HG03196 (cell line): ENCODE measurements at regions not wholly inside any gene's neighbourhood (a gene's known extent, or its start where the extent isn't known, plus 50 kb on each side); places are given as distances from the start of the nearest gene placed in this dataset.
"Not testable (repeated sequence)": the region's sequence is repeated elsewhere in the genome, so short reads cannot be mapped to it uniquely, and the experiment has no call there.

Source experiments
- ATAC-seq: cut with Tn5 transposase; IDR thresholded peaks from one replicate; pipeline ENCODE4 v1.9.1; 2021; ENCODE audit not compliant: unreplicated experiment

DNA sequence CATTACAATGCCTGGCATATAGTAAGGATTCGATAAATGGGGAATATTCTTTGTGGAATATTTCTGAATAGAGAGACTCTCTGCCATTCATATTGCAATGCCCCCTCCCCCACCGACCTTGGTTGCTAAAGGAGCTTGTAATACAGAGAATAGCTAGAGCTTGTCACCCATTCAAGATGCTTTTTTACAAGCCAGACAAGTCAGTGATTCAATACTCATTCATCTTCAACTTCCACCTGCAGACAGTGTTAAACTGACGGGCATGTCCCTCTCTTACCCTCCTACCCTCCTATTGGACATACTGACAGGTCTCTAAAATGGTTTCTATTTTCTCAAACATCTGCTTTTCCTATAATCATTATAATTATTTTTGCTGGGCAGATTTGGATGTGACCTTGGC is 257.4 kb downstream of the KCNJ2 start:
- no peak for ATAC-seq

DNA sequence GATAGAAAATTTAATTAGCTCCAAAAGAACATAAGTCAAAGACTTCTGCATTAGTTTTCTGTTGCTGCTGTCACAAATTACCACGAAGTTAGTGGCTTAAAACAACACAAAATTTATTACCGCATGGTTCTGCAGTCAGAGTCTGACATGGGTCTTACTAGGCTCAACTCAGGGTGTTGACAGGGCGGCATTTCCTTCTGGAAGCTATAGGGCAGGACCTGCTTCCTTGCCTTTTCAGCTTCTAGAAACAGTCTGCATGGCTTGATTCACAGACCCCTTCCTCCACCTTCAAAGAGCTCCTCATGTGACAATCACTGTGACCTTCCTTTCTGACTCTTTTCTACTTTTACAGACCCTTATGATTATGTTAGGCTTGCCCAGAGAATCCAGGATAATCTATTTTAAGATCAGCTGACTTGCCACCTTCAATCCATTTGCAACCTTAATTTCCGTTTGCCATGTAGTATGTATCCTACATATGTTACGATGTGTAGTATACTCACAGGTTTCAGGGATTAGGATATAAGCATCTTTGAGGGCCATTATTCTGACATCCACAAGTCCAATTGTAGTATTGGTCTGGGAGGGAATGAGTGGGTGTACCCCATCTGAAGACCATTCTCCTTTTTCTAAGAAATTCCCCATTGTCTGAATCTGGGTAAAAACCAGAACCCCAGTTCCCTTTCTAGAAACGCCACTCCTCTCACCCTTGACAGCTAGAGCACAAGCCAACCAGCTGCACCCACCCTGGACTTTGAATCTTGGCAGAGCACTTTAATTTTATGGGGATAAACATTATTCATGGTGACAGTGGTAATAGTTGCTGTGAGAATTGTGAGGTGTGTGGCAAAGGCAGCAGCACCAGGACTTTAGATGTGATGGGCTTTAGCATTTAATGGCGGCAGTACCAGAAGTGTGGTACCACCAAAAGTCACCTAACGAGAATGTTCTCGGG is 265.5 kb downstream of the KCNJ2 start:
- no peak for ATAC-seq

DNA sequence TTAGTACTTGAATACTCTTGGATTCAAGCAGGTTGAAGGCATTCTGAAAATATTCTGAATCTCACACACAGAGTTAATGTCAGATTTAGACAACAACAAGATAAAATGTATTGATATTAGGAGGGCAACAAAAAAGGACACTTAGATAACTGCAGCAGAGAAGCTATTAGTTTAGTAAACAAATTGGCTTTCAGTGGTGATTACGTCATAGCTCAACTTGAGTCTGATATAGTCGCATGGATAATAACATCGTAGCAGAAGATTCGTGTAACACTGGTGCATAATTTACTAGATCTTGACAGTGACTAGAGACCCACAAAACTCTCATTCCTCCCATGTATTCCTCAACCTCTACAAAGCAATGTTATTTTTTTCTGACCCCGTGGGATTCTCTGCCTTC is 268.3 kb downstream of the KCNJ2 start:
- ATAC-seq, result no peak

DNA sequence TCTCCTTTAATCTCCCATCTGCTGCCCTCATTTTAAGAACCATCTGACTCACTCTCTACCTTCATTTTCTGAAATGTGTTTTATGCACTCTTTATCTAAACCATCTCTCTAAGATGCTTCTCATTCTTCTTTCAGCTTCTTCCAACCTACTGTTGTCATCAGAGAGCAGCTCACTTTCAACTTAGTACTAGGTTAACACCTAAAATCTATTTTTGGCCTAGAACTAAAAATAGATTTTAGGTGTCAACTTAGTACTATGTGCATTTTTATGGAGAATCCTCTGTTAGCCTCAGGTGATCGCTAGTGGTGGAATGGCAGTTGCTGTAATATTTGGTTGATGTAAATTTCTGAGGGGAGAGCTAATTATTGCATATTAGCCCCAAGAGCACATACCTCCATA is 277.1 kb downstream of the KCNJ2 start:
- no peak for ATAC-seq

DNA sequence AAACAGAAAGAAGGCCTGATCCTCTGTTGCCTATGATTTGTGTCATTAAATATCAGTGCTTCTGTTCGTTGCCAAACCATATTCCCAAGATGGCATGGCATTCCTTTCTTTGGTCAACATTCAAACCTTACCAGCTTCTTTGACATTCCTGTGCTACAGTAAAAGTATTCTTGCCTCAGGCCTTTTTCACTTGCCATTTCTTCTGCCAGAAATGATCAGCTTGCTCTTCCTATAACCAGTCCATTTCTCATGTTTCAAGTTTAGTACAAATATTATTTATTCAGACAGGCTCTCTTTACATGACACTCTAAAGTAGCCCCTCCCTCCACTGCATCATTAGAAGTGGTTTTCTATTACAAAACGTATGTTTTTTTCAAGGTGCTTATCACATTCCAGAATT is 278.3 kb downstream of the KCNJ2 start:
- ATAC-seq, result no peak

DNA sequence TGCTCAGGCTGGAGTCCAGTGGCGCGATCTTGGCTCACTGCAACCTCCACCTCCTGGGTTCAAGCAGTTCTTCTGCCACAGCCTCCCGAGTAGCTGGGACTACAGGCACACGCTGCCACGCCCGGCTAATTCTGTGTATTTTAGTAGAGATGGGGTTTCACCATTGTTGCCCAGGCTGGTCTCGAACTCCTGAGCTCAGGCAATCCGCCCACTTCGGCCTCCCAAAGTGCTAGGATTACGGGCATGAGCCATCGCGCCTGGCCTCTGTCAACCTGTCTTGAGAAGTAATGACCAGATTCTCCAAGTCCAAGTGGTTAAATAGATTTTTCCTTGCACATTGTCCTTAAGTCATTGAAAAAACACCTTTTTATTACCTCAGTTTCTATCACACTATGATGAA is 283.7 kb downstream of the KCNJ2 start:
- not testable (repeated sequence) for ATAC-seq

DNA sequence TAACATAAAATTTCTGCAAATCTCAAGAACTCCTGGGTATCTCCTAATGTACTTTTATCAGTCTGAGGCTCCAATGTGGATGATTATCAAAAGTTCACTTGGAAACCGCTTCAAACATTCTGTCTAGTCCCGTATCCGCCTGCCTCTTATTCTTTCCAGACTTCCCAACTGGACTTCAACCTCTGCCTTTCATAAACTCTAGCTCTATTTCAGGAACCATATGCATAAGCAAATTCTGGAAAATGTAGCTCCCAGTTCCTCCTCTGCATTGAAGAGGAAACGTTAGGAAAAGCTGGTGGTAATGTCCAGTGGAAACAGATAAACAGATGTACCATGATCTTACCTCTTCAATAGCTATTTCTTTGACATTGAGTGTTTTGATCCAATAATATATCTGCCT is 285.0 kb downstream of the KCNJ2 start:
- ATAC-seq, result no peak

DNA sequence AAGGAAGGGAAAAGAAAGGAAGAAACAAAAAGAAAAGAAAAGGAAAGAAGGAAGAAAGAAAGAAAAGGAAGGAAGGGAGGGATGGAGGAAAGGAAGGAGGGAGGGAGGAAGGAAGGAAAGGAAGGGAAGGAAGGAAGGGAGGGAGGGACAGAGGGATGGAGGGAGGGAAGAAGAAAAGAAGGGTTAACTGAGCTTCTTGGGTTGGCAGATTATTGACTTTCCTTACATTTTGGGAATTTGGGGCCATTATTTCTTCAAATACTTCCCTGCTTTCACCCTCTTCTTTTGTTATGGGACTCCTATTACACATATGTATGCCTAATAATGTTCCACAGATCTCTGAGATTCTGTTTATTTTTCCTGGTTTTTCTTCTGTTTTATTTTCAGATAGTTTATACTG is 285.6 kb downstream of the KCNJ2 start:
- no peak for ATAC-seq

DNA sequence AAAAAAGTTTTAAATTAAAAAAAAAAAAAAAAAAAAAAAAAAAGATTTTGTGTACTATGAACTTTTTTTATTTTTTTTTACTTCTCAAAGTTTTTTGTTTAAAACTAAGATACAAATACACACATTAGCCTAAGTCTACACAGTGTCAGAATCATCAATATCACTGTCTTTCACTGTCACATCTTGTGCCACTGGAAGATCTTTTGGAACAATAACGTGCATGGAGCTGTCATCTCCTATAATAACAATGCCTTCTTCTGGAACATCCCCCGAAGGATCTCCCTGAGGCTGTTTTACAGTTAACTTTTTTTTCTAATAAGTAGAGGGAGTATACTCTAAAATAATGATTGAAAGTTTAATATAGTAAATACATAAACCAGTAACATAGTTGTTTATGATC is 295.7 kb downstream of the KCNJ2 start:
- ATAC-seq, result no peak

DNA sequence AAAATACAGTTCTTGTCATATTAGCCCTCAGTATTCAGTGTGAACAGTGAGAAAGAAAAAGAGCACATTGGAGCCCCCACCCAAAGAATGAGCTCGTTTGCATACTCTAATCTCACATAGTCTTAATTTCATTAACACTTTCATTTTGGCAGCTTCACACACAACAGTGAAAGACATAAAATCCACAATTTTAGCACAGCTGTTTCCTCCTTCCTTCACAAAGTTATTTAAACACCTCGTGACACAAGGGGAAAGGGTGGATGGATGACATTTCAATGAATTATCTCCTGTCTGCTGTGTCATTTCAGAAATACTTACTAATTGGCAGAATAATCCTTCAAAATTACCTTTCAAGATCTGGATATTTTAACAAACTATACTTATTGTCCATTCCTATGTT is 299.3 kb downstream of the KCNJ2 start:
- no peak for ATAC-seq

DNA sequence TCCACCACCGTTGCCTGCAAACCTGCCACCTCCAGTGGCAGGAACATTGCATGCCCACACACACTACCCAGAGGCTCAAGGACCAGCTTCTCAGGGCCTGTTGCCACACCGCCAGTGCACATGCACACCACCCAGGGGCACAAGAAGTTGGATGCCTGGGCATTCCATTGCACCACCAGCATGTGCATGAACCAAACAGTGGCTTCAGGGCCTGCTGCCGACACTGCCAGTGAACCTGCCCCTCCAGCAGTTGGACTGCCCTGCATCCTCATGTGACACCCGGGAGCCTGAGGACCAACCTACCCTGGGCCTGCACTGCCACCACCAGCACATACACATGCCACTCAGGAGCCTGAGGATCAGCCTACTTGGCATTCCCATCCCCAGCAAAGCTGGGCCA is 303.7 kb downstream of the KCNJ2 start:
- ATAC-seq, result no peak

DNA sequence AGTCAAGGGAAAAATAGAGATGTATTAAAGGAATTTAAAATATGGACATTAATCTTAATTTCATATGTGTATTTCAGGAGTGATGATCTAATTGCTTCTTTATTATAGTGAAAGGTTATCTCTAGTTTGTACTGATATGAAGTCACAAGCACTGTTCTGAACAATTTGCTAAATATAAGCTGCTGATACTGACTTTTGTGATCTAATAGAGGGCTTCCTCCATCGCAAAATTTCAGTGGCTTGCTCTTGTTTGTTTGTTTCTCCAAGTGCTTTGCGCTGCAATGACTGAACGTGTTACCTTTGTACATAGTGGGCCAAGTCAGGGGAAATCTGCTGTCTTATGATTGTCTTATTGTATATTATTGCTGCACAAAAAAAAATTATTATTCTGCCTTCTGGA is 307.0 kb downstream of the KCNJ2 start:
- ATAC-seq, result no peak

DNA sequence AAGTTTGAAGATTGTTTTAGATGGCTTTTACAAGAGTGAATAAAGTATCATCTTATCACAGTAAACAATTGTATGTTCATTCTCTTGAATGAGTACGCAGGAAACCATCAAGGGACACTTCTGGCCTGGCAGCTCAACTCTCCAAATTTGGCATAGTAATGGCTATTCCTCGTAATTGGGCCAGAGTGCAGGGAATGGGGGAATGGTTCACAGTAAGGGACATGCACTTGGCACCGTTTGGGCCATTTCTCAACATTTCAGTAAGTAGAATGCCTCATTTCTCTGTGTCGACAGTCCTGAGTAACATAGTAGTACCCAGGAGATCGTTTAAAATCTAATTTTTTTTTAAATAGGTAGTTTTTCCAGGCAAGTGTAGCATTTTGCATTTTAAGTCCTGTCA is 309.6 kb downstream of the KCNJ2 start:
- ATAC-seq, result no peak

DNA sequence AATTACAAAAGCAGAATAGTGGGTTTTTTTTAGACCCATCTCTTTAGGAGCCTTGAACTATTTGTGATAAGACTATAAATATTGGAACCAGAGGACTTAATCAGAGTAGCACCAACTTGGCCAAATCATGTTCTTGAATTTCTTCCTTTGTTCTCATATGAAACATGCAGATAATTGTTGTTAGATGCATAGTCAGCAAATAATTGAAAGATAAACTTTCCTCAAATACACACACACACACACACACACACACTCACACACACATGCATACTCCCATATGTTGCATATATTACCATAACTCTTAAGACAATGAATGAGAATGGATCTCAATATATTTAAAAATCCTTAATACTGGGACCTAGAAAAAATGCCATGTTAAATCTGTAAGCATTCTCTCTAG is 310.4 kb downstream of the KCNJ2 start:
- no peak for ATAC-seq

DNA sequence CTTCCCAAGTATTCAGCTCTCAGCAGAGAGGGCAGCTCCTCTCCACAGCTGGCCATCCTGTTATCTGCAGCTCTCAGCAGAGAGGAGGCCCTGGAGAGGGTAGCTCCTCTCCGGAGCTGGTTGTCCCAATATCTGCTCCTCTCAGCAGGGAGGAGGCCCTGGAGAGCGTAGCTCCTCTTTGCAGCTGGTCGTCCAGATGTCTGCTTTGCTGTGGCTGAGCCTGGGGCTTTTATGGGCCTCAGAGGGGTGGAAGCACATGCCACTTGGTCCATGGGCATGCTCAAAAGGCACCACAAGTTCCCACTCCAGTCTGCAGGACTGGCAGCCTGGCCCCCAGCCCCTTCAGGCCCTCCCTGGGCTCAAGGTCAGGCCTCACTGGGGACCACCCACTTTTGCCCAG is 314.3 kb downstream of the KCNJ2 start:
- ATAC-seq, result no peak

DNA sequence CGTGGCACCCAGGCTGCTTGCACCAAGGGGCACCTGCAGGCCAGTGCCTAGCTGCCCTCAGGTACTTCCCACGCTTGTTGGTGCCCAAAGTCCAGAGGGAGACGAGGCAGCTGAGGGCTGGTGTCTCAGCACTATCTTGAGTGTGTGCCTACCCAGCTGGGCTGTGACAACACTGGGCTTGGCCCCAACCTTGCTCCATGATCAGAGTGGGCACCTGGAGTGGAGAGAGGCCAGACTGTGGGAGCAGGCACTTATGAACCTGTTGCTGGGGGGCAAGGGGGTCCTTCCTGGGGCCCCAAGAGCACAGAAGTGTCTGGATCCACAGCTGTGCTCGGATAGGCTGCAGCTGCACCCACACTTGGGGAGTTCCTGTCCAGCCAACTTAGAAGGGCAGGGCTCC is 314.7 kb downstream of the KCNJ2 start:
- ATAC-seq, result no peak

DNA sequence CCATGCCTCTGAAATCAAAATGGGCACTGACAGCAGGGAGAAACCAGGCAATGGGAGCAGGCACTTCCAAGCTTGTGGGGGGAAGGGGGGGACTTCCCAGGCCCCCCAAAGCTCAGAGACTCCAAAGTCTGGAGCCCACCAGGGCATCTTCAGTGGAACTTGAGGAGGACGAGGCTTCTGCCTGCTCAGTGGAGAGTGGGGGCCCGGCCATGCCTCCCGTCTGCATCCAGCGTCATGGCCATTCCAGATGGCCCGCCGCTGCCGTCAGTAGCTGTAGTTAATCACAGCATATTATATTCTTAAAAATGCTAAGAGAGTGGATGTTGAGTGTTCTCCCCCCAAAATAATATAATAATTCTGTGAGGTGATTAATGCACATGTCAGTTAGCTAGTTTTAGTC is 315.2 kb downstream of the KCNJ2 start:
- no peak for ATAC-seq

DNA sequence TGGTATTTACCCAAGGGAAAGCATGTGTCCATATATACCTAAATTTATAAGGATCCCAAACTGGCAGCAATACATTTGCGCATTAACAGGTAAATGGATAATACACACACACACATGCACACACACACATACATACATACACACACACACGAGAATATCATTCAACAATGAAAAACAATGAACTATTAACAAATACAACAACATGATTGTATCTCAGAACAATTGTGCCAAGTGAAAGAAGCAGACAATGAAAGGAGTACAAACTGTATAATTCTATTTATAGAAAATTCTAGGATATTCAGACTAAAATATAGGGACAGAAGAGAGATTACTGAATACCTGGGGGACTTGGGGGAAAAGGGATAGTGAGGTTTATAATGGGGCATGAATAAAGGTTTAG is 323.0 kb downstream of the KCNJ2 start:
- no peak for ATAC-seq

DNA sequence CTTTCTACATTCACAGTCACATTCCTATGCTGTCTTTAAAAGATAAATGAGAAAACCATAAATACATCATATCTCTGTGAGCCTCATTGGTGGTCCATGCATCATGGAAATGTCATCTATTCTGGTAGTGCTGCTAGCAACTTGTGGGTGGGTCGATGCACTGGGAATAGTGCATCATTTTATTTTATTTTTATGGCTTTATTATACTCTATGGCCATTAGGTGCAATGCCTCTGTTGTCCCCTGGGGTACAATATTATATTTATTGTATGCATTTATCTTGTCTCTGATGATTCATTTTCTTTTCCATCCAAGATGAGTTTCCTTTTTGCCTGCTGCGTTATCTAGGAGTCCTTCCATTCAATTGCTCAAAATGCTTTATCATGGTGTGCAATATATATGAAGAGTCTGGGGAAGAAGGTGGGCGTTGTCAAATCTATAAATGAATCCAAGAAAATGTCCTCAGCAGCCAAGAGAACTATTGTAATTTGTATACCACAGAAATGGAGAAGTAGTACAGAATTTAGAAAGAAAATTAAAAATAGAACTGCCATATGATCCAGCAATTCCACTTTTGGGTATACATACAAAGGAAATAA is 324.0 kb downstream of the KCNJ2 start:
- no peak for ATAC-seq

DNA sequence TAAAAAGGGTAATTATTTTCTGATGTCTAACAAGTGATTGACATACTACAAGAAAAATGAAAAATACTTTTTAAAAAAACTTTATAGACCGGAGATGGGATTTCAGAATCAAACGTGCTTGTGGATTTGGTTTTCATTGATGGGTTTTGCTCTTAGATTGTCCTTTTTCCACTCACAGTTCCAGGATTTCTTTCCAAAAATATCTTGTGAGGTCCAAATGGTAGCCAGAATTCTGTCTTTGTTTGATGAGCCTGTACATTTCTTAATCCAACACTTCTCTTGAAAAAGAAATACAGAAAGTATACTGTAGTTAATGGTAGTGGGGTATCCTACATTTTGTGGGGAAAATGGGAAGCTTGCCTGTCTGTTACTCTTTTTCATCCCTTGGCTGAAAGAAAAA is 329.3 kb downstream of the KCNJ2 start:
- no peak for ATAC-seq

DNA sequence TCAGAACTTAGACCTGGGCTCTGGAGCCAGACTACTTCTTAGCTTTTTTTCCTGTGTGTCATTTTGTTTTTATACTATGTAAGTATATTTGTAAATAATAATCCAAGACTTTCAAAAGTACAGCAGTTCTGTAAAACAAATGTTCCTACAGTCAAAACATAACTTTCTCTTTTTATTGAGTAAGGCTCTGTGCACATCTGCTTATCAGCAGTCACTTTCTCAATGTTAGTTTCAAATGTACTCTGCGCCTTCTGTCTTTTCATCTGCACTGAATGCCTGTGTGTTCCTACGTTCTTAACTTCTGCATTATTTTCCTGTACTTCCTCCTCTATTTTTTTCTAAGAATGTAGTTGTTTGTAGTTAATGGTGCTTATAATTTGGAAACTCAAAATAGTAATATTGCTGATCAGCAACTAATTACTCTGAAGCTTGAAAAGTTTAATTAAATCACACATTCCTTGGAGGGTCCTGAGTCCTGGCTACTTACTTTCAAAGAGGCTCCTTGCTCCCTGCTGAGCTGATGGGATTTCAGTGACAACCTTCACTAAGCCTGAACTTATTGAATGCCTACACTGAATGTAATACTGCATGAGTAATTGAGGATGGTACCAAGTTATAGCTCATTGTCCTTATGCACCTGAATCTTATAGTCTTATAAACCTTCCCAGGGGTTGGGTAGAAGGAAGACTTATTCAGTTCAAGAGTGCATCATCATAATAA is 329.9 kb downstream of the KCNJ2 start:
- ATAC-seq, result no peak

DNA sequence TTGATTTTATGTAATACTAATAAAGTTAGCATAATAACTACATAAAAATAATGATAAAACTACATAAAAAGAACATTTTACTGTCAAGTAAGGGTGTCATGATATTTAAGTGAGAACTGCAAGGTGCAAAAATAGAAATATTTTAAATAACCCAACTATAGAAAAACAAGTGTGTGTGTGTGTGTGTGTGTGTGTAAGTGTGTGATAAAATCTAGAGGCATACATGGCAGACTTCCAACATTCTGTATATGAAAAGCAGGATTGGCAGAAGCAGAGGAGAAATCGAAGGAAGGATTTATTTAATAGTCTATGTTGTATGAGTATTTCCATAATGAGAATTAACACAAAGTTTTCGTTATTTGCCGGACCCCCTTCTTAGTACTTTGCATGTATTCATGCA is 334.1 kb downstream of the KCNJ2 start:
- no peak for ATAC-seq
